Ecto neural progenitor cell (in vitro differentiated cells): ENCODE measurements at regions not wholly inside any gene's neighbourhood (a gene's known extent, or its start where the extent isn't known, plus 50 kb on each side); places are given as distances from the start of the nearest gene placed in this dataset.
"Not testable (repeated sequence)": the region's sequence is repeated elsewhere in the genome, so short reads cannot be mapped to it uniquely, and the experiment has no call there.

ENCODE experiments used
- DNase-seq: peaks from one replicate; pipeline ENCODE4 v3.0.0-alpha.2; 2018; ENCODE audit warnings: low spot score

GRCh38 chr6:77178821-77179220, 284.5 kb downstream of the HTR1B start:
- no peak for DNase-seq

- DNase-seq: no peak
Measured at GRCh38 chr6:77177470-77177869, 285.8 kb downstream of the HTR1B start.

- no peak for DNase-seq
Measured at GRCh38 chr6:77173472-77174074, 289.7 kb downstream of the HTR1B start.

- DNase-seq: no peak
Measured at GRCh38 chr6:77172578-77172977, 290.7 kb downstream of the HTR1B start.

- DNase-seq: no peak
Measured at GRCh38 chr6:77159730-77160129, 303.6 kb downstream of the HTR1B start.

GRCh38 chr6:77151241-77151640, 312.1 kb downstream of the HTR1B start:
- DNase-seq: no peak

GRCh38 chr6:77150736-77151135, 312.6 kb downstream of the HTR1B start:
- DNase-seq: no peak

GRCh38 chr6:77145244-77145643, 318.0 kb downstream of the HTR1B start:
- no peak for DNase-seq

- DNase-seq: no peak
Measured at GRCh38 chr6:77143659-77144447, 319.4 kb downstream of the HTR1B start.

GRCh38 chr6:77136086-77136485, 327.2 kb downstream of the HTR1B start:
- DNase-seq: no peak

- DNase-seq: no peak
Measured at GRCh38 chr6:77133031-77133430, 330.3 kb downstream of the HTR1B start.

- no peak for DNase-seq
Measured at GRCh38 chr6:77131426-77131825, 331.9 kb downstream of the HTR1B start.

- DNase-seq: no peak
Measured at GRCh38 chr6:77124604-77125003, 338.7 kb downstream of the HTR1B start.

- DNase-seq: no peak
Measured at GRCh38 chr6:77123527-77123926, 339.8 kb downstream of the HTR1B start.

GRCh38 chr6:77106992-77107391, 356.3 kb downstream of the HTR1B start:
- DNase-seq: no peak

GRCh38 chr6:77105091-77105490, 358.2 kb downstream of the HTR1B start:
- DNase-seq: no peak

GRCh38 chr6:77097940-77098339, 365.4 kb downstream of the HTR1B start:
- DNase-seq: no peak

- no peak for DNase-seq
Measured at GRCh38 chr6:77095936-77096627, 367.2 kb downstream of the HTR1B start.

GRCh38 chr6:77094821-77095220, 368.5 kb downstream of the HTR1B start:
- DNase-seq: no peak

GRCh38 chr6:77092971-77093370, 370.3 kb downstream of the HTR1B start:
- DNase-seq: no peak

GRCh38 chr6:77089776-77090175, 373.5 kb downstream of the HTR1B start:
- DNase-seq: no peak

- DNase-seq: not testable (repeated sequence)
Measured at GRCh38 chr6:77087794-77088318, 375.4 kb downstream of the HTR1B start.
